AG08395 (cell line): ENCODE measurements at regions not wholly inside any gene's neighbourhood (a gene's known extent, or its start where the extent isn't known, plus 50 kb on each side); places are given as distances from the start of the nearest gene placed in this dataset.
"Not testable (repeated sequence)": the region's sequence is repeated elsewhere in the genome, so short reads cannot be mapped to it uniquely, and the experiment has no call there.

Source experiments
- DNase-seq: peaks from one replicate; pipeline ENCODE4 v3.0.0; 2012; ENCODE audit warnings: mixed read lengths, low spot score

DNA sequence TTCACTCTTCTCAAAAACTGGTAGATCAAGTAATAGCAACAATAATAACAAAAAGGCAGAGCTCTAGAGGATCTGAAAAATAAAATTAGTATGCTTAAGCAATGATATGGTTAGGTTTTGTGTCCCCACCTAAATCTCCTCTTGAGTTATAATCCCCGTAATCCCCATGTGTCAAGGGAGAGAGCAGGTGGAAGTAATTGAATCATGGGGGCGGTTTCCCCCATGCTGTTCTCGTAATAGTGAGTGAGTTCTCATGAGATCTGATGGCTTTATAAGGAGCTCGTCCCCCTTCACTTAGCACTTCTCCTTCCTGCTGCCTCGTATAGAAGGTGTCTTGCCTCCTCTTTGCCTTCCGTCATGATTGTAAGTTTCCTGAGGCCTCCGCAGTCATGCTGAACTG lies 60.2 kb upstream of the ABHD2 start:
- no peak for DNase-seq

DNA sequence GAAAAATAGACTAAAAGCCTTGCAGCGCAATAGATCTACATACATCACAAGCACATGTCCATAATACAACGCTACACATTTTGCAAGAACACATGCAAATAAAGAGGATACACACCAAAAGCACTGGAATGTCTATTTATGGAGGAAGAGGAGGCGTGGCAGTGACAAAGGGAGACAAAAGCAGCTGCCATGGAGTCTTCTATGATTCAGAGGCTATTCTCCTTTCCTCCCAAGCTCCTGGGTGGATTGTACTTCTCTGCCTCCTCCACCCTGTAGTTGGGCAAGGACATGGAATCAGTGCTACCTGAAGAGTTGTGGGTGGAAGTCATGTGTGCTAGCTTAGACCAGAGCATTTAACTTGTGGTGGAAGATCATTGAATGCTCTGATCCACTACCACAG lies 57.9 kb upstream of the ABHD2 start:
- DNase-seq, result no peak

DNA sequence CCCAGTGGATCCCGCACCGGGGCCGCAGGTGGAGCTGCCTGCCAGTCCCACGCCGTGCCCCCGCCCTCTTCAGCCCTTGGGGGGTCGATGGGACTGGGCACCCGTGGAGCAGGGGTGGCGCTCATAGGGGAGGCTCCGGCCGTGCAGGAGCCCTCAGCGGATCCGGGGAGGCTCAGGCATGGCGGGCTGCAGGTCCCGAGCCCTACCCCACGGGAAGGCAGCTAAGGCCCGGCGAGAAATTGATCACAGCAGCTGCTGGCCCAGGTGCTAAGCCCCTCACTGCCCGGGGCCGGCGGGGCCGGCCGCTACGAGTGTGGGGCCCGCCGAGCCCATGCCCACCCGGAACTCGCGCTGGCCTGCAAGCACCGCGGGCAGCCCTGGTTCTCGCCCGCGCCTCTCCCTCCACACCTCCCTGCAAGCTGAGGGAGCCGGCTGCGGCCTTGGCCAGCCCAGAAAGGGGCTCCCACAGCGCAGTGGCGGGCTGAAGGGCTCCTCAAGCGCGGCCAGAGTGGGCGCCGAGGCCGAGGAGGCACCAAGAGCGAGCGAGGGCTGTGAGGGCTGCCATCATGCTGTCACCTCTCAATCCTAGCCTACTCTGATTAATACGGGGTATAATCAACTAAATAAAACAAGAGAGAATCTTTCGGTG lies 56.5 kb upstream of the ABHD2 start:
- DNase-seq, result not testable (repeated sequence)

DNA sequence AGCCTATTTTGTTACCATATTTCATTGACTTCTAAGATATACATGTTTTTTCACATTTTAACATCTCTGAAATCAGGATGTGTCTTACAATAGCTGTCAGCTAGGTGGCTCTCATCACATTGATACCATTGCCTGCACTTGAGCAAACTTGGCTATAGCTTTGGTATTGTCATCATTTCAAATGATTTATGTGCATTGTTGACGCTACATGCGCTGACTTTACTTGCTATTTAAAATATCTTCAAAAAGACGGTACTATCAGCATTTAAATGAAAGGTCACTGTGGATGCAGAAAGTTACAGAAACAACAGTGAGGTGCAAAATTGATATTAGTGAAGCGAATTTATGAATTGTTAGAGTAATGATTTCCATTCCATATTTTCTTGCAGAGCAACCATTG lies 54.0 kb upstream of the ABHD2 start:
- peak; percentile 40 for DNase-seq

DNA sequence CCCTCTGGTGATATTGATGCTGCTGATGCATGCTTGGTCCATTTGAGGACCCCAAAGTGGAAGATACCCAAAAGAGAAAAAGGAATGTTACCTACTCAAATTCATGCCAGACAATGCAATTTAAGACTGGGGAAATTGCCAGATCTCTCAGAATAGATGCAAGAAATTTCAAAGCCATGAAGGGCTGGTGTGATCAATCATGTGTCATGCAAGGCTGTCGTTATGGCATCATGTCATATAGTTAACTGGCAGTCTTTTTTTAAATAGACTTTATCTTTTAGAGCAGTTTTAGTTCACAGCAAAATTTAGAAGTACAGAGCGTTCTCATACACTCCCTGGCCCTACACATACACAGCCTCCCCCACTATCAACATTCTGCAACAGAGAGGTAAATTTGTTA lies 53.1 kb upstream of the ABHD2 start:
- no peak for DNase-seq

DNA sequence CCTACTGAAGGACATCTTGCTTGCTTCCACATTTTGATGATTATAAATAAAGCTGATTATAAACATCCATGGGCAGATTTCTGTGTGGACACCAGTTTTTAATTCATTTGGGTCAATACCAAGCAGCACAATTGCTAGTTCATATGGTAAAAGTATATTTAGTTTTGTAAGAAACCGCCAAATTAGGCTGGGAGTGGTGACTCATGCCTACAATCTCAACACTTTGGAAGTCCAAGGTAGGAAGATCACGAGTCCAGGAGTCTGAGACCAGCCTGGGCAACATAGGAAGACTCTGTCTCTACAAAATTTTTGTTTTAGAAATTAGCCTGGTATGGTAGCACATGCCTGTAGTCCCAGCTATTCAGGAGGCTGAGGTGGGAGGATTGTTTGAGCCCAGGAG lies 52.6 kb upstream of the ABHD2 start:
- no peak for DNase-seq

DNA sequence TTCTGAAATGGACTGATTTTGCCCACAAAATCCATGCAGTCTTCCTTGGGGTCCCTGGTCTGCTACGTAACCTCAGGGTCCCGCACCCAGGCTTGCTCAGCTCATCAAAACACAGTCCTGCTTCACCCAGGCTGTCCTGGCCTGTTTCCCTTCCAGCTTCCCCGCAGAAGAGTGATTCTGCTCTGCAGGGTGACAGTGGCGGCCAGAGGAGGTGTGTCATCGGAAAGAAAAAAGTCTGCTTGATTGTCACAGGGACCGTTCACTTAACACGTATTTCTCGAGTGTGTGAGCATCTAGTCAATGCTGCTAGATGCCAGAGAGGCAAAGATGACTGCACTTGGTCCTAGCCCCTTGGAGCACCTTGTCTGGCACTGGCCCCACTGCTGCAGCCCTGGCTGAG lies 50.1 kb upstream of the ABHD2 start:
- no peak for DNase-seq
